ENCODE measurements at regions not wholly inside any gene's neighbourhood (a gene's known extent, or its start where the extent isn't known, plus 50 kb on each side); places are given as distances from the start of the nearest gene placed in this dataset.

DNA sequence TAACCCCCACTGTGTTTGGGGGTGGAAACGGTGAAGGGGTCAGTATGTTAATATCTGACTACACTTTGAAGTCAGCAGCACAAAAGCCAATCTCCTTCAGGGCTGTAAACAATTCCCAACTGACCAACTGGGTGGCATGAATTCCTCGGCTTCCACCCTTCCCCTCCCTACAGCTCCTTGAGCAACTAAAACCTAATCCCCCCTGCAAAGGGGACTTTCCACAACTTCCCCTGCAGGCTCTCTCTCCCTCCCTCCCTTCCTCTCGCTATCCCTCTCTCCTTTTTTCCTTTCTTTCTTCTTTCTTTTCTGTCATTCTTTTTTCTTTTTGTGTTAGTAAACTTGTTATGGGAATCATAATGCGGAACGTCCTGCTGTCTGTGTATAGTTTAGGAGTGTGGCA, 65.1 kb upstream of the PTCH1 start:
- TF ChIP-seq ZNF114 (tag by site-specific recombination; IDR thresholded peaks at IDR 0.05) (no peak), ZSCAN18 (tag by site-specific recombination; IDR thresholded peaks at IDR 0.05) (no peak), MYNN (tag by site-specific recombination; IDR thresholded peaks at IDR 0.05; ENCODE audit: borderline replicate concordance) (no peak), PATZ1 (tag by site-specific recombination; IDR thresholded peaks at IDR 0.05) (no peak), ZBTB20 (tag by site-specific recombination; IDR thresholded peaks at IDR 0.05) (no peak), ZNF169 (tag by site-specific recombination; IDR thresholded peaks at IDR 0.05) (no peak)
- TF ChIP-seq, protein P1, sequence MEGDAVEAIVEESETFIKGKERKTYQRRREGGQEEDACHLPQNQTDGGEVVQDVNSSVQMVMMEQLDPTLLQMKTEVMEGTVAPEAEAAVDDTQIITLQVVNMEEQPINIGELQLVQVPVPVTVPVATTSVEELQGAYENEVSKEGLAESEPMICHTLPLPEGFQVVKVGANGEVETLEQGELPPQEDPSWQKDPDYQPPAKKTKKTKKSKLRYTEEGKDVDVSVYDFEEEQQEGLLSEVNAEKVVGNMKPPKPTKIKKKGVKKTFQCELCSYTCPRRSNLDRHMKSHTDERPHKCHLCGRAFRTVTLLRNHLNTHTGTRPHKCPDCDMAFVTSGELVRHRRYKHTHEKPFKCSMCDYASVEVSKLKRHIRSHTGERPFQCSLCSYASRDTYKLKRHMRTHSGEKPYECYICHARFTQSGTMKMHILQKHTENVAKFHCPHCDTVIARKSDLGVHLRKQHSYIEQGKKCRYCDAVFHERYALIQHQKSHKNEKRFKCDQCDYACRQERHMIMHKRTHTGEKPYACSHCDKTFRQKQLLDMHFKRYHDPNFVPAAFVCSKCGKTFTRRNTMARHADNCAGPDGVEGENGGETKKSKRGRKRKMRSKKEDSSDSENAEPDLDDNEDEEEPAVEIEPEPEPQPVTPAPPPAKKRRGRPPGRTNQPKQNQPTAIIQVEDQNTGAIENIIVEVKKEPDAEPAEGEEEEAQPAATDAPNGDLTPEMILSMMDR (tag by site-specific recombination; IDR thresholded peaks at IDR 0.05) = no peak
